ENCODE measurements at regions not wholly inside any gene's neighbourhood (a gene's known extent, or its start where the extent isn't known, plus 50 kb on each side); places are given as distances from the start of the nearest gene placed in this dataset.

DNA sequence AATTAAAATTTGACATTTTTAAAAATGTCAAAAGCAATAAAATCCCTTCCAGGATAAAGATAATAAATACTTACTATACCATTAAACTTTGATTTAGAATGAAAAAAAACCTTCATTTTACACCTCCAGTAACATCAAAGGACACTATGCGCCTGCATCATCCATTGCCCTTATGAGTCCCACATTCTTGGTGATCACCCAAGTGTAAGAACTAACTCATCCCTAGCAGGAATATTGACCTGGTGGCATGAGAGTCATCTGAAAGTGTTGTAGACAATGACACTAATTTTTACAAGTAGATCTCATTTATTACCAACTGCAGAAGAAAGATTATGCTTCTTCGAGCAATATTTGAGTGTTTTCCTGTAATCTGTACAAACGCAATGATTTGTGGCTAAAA lies 1128.9 kb downstream of the EFNB2 start:
- TF ChIP-seq, protein P1, sequence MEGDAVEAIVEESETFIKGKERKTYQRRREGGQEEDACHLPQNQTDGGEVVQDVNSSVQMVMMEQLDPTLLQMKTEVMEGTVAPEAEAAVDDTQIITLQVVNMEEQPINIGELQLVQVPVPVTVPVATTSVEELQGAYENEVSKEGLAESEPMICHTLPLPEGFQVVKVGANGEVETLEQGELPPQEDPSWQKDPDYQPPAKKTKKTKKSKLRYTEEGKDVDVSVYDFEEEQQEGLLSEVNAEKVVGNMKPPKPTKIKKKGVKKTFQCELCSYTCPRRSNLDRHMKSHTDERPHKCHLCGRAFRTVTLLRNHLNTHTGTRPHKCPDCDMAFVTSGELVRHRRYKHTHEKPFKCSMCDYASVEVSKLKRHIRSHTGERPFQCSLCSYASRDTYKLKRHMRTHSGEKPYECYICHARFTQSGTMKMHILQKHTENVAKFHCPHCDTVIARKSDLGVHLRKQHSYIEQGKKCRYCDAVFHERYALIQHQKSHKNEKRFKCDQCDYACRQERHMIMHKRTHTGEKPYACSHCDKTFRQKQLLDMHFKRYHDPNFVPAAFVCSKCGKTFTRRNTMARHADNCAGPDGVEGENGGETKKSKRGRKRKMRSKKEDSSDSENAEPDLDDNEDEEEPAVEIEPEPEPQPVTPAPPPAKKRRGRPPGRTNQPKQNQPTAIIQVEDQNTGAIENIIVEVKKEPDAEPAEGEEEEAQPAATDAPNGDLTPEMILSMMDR (conservative IDR thresholded peaks at IDR 0.05; ENCODE audit: low read depth, low read length), result no peak
- Histone ChIP-seq H2AFZ (ENCODE audit: low read depth) (no peak overlapping the region), H3K27me3 (ENCODE audit: insufficient read depth, low read depth) (no peaks in the 10 kb centered on the region)

DNA sequence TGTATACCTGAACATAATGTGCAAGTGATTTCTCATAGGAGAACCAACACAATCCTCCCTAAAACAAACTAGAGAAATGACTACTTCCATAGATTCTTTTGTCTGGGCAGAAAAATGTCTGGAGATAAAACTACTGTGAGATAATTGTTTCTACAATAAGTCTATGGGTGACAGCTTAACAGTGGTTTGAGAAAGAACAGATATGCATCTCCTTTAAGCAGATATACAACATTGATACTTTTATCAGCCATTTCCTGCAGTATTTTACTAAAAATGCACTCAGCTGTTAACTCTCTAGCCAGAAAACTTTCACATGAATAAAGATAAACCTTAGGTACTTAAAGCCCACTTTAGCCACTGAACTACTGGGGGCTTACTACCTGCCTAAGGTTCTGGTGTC lies 1132.4 kb downstream of the EFNB2 start:
- H3K27ac ChIP-seq, result no peak overlapping the region
- H3K4me2 ChIP-seq, result no peak overlapping the region
- no peaks in the 10 kb centered on the region for H3K79me2 ChIP-seq (ENCODE audit: insufficient read depth, low read depth)
- H2AFZ ChIP-seq (ENCODE audit: low read depth), result no peak overlapping the region
- H4K20me1 ChIP-seq (ENCODE audit: insufficient read depth), result no peaks in the 10 kb centered on the region
- no peak overlapping the region for H3K4me3 ChIP-seq (IDR thresholded peaks at IDR 0.05; ENCODE audit: insufficient read depth, low read depth, low read length)
- TF ChIP-seq, protein P1 (conservative IDR thresholded peaks at IDR 0.05; ENCODE audit: low read depth, low read length), result no peak
- no peaks in the 10 kb centered on the region for H3K36me3 ChIP-seq (ENCODE audit: insufficient read depth)
- no peak overlapping the region for H3K9ac ChIP-seq
- no peaks in the 10 kb centered on the region for H3K27me3 ChIP-seq (ENCODE audit: insufficient read depth, low read depth)
- H3K4me1 ChIP-seq (ENCODE audit: low read depth, poor library complexity, severe bottlenecking), result no peaks in the 10 kb centered on the region

More for the DNA sequence above, 1128.9 kb downstream of the EFNB2 start:
- H3K79me2 ChIP-seq (ENCODE audit: insufficient read depth, low read depth), result no peaks in the 10 kb centered on the region
- H3K9ac ChIP-seq, result no peak overlapping the region
- no peak overlapping the region for H3K4me2 ChIP-seq
- no peaks in the 10 kb centered on the region for H3K36me3 ChIP-seq (ENCODE audit: insufficient read depth)
- no peaks in the 10 kb centered on the region for H3K4me1 ChIP-seq (ENCODE audit: low read depth, poor library complexity, severe bottlenecking)
- no peak overlapping the region for H3K4me3 ChIP-seq (IDR thresholded peaks at IDR 0.05; ENCODE audit: insufficient read depth, low read depth, low read length)
- H3K27ac ChIP-seq, result no peak overlapping the region
- no peaks in the 10 kb centered on the region for H4K20me1 ChIP-seq (ENCODE audit: insufficient read depth)

DNA sequence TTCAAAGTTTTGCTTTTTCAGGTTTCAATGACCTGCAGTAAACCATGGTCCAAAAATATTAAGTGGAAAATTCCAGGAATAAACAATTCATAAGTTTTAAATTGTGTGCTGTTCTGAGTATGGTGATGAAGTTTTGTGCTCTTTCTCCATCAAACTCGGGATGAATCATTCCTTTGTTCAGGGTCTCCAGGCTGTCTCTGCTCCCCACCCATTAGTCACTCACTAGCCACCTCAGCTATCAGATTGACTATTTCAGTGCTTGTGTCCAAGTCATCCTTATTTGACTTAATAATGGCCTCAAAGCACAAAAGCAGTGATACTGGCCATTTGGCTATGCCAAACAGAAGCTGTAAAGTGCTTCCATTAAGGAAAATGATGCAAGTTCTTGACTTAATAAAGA lies 1140.4 kb downstream of the EFNB2 start:
- Histone ChIP-seq H3K4me2 (no peak overlapping the region), H3K4me3 (IDR thresholded peaks at IDR 0.05; ENCODE audit: insufficient read depth, low read depth, low read length) (no peak overlapping the region), H3K4me1 (ENCODE audit: low read depth, poor library complexity, severe bottlenecking) (no peaks in the 10 kb centered on the region), H4K20me1 (ENCODE audit: insufficient read depth) (no peaks in the 10 kb centered on the region), H2AFZ (ENCODE audit: low read depth) (no peak overlapping the region), H3K27ac (no peak overlapping the region), H3K9ac (no peak overlapping the region), H3K79me2 (ENCODE audit: insufficient read depth, low read depth) (no peaks in the 10 kb centered on the region), H3K36me3 (ENCODE audit: insufficient read depth) (no peaks in the 10 kb centered on the region), H3K27me3 (ENCODE audit: insufficient read depth, low read depth) (no peaks in the 10 kb centered on the region)
- TF ChIP-seq, protein P1 (conservative IDR thresholded peaks at IDR 0.05; ENCODE audit: low read depth, low read length), result no peak

DNA sequence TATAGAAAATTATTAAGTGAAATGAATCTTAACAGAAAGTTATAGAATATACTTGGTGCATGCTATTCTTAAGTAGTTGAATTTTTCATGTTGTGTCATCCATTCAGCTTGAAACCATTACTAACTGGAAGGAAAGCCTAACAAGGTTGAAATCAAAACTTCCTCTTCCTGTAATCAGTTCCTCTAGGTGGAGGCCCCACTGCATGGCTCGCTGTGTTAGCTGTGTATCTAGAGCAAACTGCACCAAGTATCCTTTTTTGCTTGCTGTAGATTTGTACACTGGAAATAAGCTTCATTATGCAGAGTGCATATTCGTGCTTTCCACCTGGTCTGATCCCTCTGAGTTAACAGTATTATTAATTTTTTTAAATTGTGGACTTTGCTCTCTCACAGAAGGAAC lies 1146.1 kb downstream of the EFNB2 start:
- Histone ChIP-seq H3K27me3 (ENCODE audit: insufficient read depth, low read depth) (no peaks in the 10 kb centered on the region), H3K4me1 (ENCODE audit: low read depth, poor library complexity, severe bottlenecking) (no peaks in the 10 kb centered on the region), H3K27ac (no peak overlapping the region), H3K4me2 (no peak overlapping the region), H3K4me3 (IDR thresholded peaks at IDR 0.05; ENCODE audit: insufficient read depth, low read depth, low read length) (no peak overlapping the region), H3K79me2 (ENCODE audit: insufficient read depth, low read depth) (no peaks in the 10 kb centered on the region), H3K36me3 (ENCODE audit: insufficient read depth) (no peaks in the 10 kb centered on the region), H3K9ac (no peak overlapping the region), H4K20me1 (ENCODE audit: insufficient read depth) (no peaks in the 10 kb centered on the region), H2AFZ (ENCODE audit: low read depth) (no peak overlapping the region)
- TF ChIP-seq, protein P1 (conservative IDR thresholded peaks at IDR 0.05; ENCODE audit: low read depth, low read length), result no peak

Measured in KMS-11 (cell line).